ENCODE measurements at regions not wholly inside any gene's neighbourhood (a gene's known extent, or its start where the extent isn't known, plus 50 kb on each side); places are given as distances from the start of the nearest gene placed in this dataset.
A peak's percentile ranks its signal among the peaks of the same experiment; 100 is the strongest.

DNA sequence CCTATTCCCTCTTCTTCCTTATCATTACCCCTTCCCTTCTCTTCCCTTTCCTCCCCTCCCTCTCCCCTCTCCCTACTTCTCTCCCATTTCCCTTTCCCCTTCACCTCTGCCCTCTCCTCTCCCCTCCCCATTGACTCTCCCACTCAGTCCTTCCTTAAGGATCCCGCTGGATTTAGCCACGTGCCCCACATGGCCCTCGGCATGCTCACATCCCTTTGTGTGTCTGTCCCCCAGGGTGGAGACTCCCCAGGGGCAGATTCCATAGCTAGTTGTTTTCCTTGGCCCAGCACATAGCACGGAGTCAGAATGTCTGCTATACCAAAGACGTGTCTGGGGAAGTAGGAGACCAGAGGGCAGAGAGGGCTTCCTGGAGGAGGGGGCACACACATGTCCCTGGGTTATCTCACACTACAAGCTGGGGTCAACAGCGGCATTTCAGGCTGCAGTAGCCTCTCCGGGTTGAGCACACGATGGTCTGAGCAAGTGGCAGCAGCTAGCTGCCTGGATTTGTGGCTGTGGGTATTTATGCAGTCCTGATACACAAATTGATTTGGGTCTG is 487.0 kb downstream of the TBC1D22A start:
- DNase-seq (ENCODE audit: low spot score): no peak
- H3K4me1 ChIP-seq: no peaks in the 10 kb centered on the region
- no peak overlapping the region for H3K4me3 ChIP-seq
- TF ChIP-seq, protein P1, sequence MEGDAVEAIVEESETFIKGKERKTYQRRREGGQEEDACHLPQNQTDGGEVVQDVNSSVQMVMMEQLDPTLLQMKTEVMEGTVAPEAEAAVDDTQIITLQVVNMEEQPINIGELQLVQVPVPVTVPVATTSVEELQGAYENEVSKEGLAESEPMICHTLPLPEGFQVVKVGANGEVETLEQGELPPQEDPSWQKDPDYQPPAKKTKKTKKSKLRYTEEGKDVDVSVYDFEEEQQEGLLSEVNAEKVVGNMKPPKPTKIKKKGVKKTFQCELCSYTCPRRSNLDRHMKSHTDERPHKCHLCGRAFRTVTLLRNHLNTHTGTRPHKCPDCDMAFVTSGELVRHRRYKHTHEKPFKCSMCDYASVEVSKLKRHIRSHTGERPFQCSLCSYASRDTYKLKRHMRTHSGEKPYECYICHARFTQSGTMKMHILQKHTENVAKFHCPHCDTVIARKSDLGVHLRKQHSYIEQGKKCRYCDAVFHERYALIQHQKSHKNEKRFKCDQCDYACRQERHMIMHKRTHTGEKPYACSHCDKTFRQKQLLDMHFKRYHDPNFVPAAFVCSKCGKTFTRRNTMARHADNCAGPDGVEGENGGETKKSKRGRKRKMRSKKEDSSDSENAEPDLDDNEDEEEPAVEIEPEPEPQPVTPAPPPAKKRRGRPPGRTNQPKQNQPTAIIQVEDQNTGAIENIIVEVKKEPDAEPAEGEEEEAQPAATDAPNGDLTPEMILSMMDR (IDR thresholded peaks at IDR 0.05): no peak
- H3K27ac ChIP-seq: no peak overlapping the region
- H3K27me3 ChIP-seq: no peaks in the 10 kb centered on the region
- no peaks in the 10 kb centered on the region for H3K36me3 ChIP-seq
- H3K9me3 ChIP-seq: peaks cover 0 to 11% of the 10 kb centered on the region in 2 donors

DNA sequence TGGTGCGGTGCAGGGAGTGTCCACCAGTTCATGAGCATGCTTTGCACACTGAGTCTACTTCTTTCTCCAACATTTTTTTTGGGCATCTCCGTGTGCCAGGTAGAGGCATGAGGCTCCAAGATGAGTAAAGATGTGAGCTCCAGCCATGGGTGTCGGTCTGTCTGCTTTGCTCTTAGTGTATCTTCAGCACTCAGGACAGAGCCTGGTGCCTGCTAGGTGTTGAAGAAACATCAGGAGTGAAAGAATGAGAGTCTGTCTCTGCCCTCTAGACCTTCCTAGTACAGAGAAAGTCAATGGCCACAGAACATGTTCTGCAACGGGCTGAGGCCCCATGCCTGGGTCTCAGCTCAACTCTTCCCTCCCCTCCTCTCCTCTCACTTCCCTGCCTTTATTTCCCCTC is 486.5 kb downstream of the TBC1D22A start:
- Histone ChIP-seq H3K4me3 (no peak overlapping the region), H3K27ac (no peak overlapping the region), H3K4me1 (no peaks in the 10 kb centered on the region), H3K9me3 (peaks cover 0 to 11% of the 10 kb centered on the region in 2 donors), H3K36me3 (no peaks in the 10 kb centered on the region), H3K27me3 (no peaks in the 10 kb centered on the region)
- DNase-seq (ENCODE audit: low spot score): peak; percentile 7
- TF ChIP-seq, protein P1 (IDR thresholded peaks at IDR 0.05): no peak

- Histone ChIP-seq H3K4me1 (no peaks in the 10 kb centered on the region), H3K36me3 (no peaks in the 10 kb centered on the region), H3K27me3 (no peaks in the 10 kb centered on the region), H3K27ac (no peak overlapping the region), H3K4me3 (no peak overlapping the region), H3K9me3 (peaks cover 0 to 4% of the 10 kb centered on the region in 2 donors)
- TF ChIP-seq, protein P1 (IDR thresholded peaks at IDR 0.05): no peak
- peak; percentile 56 for DNase-seq (ENCODE audit: low spot score)
These were observed 485.3 kb downstream of the TBC1D22A start for GRCh38 chr22:47247579-47248240.

DNA sequence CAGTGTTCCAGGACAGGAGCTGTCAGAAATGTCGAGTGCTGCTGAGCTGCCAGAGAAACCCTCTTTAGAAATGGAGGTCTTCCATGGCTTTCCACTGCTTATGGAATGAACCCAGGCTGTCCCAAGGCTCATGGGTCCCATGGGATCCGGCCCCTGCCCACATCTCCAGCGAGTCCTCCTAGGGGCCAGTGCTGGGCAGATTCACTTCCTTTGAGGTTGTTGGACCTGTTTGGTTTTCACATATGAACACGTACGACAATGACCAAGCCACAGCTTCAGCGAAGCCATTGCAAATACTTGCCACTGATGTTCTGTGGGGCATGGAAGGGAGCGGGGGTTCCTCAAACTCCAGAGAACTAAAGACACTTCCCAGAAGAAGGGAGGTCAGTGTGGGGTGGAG is 483.3 kb downstream of the TBC1D22A start:
- peak; percentile 48 for DNase-seq (ENCODE audit: low spot score)
- TF ChIP-seq, protein P1 (IDR thresholded peaks at IDR 0.05): no peak
- no peaks in the 10 kb centered on the region for H3K27me3 ChIP-seq

DNA sequence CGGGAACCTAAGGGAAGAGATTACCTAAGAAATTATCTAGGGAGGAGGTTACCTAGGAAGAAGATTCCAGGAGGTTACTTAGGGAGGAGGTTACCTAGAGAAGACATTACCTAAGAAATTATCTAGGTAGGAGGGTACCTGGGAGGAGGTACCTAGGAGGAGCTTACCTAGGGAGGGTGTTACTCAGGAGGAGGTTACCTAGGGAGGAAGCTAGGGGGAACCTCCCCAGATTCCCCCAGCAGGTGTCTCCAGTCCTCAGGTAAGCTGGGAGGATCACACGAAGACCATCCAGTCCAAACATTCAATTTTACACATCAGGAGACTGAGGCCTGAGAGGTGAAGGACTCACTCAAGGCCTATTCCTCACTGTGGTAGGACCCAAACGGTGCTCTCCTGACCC is 482.8 kb downstream of the TBC1D22A start:
- TF ChIP-seq, protein P1 (IDR thresholded peaks at IDR 0.05): no peak
- Histone ChIP-seq H3K4me3 (no peak overlapping the region), H3K4me1 (no peaks in the 10 kb centered on the region), H3K9me3 (peaks cover 0 to 4% of the 10 kb centered on the region in 2 donors), H3K27ac (no peak overlapping the region), H3K27me3 (no peaks in the 10 kb centered on the region), H3K36me3 (no peaks in the 10 kb centered on the region)
- DNase-seq (ENCODE audit: low spot score): peak; percentile 9

More for the DNA sequence above, 483.3 kb downstream of the TBC1D22A start:
- H3K27ac ChIP-seq: no peak overlapping the region
- no peaks in the 10 kb centered on the region for H3K36me3 ChIP-seq
- H3K4me1 ChIP-seq: no peaks in the 10 kb centered on the region
- H3K9me3 ChIP-seq: peaks cover 0 to 4% of the 10 kb centered on the region in 2 donors
- no peak overlapping the region for H3K4me3 ChIP-seq

Data from right atrium auricular region (tissue), 2 donors.